ENCODE measurements at regions not wholly inside any gene's neighbourhood (a gene's known extent, or its start where the extent isn't known, plus 50 kb on each side); places are given as distances from the start of the nearest gene placed in this dataset.

DNA sequence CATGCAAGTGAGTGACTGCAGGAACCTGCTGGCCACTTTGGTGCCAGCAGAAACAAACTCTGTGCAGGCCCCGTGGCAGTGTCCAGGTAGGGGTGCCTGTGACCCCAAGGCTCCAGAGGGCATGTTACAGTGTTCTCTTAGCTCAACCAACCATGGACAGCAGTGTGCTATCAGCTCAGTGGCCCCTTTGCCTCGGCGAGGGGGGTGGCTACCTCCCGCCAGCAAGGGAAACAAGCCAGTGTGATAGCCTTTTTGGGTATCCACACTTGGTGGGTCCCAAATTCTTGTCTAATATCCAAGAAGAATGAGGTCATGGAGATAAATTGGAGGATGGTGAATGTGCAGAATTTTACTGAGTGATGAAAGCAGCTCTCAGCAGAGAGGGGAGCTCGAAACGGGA lies 298.6 kb upstream of the SLC30A5 start:
- H3K79me2 ChIP-seq (replicated peaks; ENCODE audit: insufficient read depth), result no peaks in the 10 kb centered on the region
- no peak overlapping the region for H3K27ac ChIP-seq (ENCODE audit: low read depth)
- H3K4me3 Mint-ChIP-seq, result no peak overlapping the region
- peaks cover 10% of the 10 kb centered on the region for H3K4me1 Mint-ChIP-seq
- ATAC-seq, result no peak
- TF ChIP-seq, protein P1, sequence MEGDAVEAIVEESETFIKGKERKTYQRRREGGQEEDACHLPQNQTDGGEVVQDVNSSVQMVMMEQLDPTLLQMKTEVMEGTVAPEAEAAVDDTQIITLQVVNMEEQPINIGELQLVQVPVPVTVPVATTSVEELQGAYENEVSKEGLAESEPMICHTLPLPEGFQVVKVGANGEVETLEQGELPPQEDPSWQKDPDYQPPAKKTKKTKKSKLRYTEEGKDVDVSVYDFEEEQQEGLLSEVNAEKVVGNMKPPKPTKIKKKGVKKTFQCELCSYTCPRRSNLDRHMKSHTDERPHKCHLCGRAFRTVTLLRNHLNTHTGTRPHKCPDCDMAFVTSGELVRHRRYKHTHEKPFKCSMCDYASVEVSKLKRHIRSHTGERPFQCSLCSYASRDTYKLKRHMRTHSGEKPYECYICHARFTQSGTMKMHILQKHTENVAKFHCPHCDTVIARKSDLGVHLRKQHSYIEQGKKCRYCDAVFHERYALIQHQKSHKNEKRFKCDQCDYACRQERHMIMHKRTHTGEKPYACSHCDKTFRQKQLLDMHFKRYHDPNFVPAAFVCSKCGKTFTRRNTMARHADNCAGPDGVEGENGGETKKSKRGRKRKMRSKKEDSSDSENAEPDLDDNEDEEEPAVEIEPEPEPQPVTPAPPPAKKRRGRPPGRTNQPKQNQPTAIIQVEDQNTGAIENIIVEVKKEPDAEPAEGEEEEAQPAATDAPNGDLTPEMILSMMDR (conservative IDR thresholded peaks at IDR 0.05; ENCODE audit: low read depth in 2 of 2), result no peak
- TF ChIP-seq, protein P2, sequence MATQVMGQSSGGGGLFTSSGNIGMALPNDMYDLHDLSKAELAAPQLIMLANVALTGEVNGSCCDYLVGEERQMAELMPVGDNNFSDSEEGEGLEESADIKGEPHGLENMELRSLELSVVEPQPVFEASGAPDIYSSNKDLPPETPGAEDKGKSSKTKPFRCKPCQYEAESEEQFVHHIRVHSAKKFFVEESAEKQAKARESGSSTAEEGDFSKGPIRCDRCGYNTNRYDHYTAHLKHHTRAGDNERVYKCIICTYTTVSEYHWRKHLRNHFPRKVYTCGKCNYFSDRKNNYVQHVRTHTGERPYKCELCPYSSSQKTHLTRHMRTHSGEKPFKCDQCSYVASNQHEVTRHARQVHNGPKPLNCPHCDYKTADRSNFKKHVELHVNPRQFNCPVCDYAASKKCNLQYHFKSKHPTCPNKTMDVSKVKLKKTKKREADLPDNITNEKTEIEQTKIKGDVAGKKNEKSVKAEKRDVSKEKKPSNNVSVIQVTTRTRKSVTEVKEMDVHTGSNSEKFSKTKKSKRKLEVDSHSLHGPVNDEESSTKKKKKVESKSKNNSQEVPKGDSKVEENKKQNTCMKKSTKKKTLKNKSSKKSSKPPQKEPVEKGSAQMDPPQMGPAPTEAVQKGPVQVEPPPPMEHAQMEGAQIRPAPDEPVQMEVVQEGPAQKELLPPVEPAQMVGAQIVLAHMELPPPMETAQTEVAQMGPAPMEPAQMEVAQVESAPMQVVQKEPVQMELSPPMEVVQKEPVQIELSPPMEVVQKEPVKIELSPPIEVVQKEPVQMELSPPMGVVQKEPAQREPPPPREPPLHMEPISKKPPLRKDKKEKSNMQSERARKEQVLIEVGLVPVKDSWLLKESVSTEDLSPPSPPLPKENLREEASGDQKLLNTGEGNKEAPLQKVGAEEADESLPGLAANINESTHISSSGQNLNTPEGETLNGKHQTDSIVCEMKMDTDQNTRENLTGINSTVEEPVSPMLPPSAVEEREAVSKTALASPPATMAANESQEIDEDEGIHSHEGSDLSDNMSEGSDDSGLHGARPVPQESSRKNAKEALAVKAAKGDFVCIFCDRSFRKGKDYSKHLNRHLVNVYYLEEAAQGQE (IDR thresholded peaks at IDR 0.05; ENCODE audit: unreplicated experiment), result no peak
- no peak for TF ChIP-seq ETS1 (IDR thresholded peaks at IDR 0.05)
- H3K27me3 ChIP-seq (ENCODE audit: insufficient read depth), result peaks cover 9% of the 10 kb centered on the region; the same call in 1 of the 2 replicates
- H3K4me1 ChIP-seq (ENCODE audit: insufficient read depth), result peaks cover 17% of the 10 kb centered on the region
- H2AFZ ChIP-seq, result no peak overlapping the region
- H3K27ac Mint-ChIP-seq, result no peak overlapping the region
- peaks cover 4% of the 10 kb centered on the region; the same call in 1 of the 3 replicates for H3K9me3 Mint-ChIP-seq
- no peaks in the 10 kb centered on the region for H3K36me3 ChIP-seq (ENCODE audit: insufficient read depth)
- H3K36me3 Mint-ChIP-seq (ENCODE audit: low read depth), result no peaks in the 10 kb centered on the region
- H3K4me3 ChIP-seq, result no peak overlapping the region
- no peaks in the 10 kb centered on the region for H4K20me1 ChIP-seq (replicated peaks; ENCODE audit: insufficient read depth)
- H3K4me2 ChIP-seq, result no peak overlapping the region
- H3F3A ChIP-seq (replicated peaks; ENCODE audit: low read depth), result no peaks in the 10 kb centered on the region
- H3K27me3 Mint-ChIP-seq (ENCODE audit: insufficient read depth, low read depth, poor library complexity), result peaks cover 2% of the 10 kb centered on the region
- H3K9me2 ChIP-seq (ENCODE audit: insufficient read depth), result peaks cover 20% of the 10 kb centered on the region
- no peak for DNase-seq (ENCODE audit: low spot score)

GRCh38 chr5:68798877-68799843 lies 294.7 kb upstream of the SLC30A5 start:
- H3K4me2 ChIP-seq, result no peak overlapping the region
- H3K79me2 ChIP-seq (replicated peaks; ENCODE audit: insufficient read depth), result no peaks in the 10 kb centered on the region
- Mint-ChIP-seq H3K27ac (no peak overlapping the region), H3K27me3 (ENCODE audit: insufficient read depth, low read depth, poor library complexity) (no peaks in the 10 kb centered on the region), H3K9me3 (no peaks in the 10 kb centered on the region), H3K36me3 (ENCODE audit: low read depth) (no peaks in the 10 kb centered on the region), H3K4me3 (no peak overlapping the region), H3K4me1 (peaks cover 2% of the 10 kb centered on the region; the same call in 2 of the 3 replicates)
- H3K27me3 ChIP-seq (ENCODE audit: insufficient read depth), result peaks cover 9% of the 10 kb centered on the region; the same call in 1 of the 2 replicates
- no peak for ATAC-seq
- no peaks in the 10 kb centered on the region for H3K36me3 ChIP-seq (ENCODE audit: insufficient read depth)
- peaks cover 4% of the 10 kb centered on the region for H3K4me1 ChIP-seq (ENCODE audit: insufficient read depth)
- H3K27ac ChIP-seq (ENCODE audit: low read depth), result no peak overlapping the region
- H3K9me2 ChIP-seq (ENCODE audit: insufficient read depth), result peaks cover 12% of the 10 kb centered on the region; the same call in 1 of the 2 replicates
- no peaks in the 10 kb centered on the region for H4K20me1 ChIP-seq (replicated peaks; ENCODE audit: insufficient read depth)
- no peak overlapping the region for H2AFZ ChIP-seq
- no peak overlapping the region for H3K4me3 ChIP-seq
- no peaks in the 10 kb centered on the region for H3F3A ChIP-seq (replicated peaks; ENCODE audit: low read depth)
- DNase-seq (ENCODE audit: low spot score), result no peak
- TF ChIP-seq ZNF462 (CRISPR knock-in tag; IDR thresholded peaks at IDR 0.05), result no peak
- TF ChIP-seq ETS1 (IDR thresholded peaks at IDR 0.05), result no peak

Data from GM23338 (cell line).